CD4-positive, alpha-beta memory T cell (primary cell): ENCODE measurements at regions not wholly inside any gene's neighbourhood (a gene's known extent, or its start where the extent isn't known, plus 50 kb on each side); places are given as distances from the start of the nearest gene placed in this dataset.

Experiments
- CTCF ChIA-PET: fragments of 350-600 bp; sonication (Branson Sonifier 250); formaldehyde crosslinking; loops from one replicate; lab custom pipeline; 2021; ENCODE audit warnings: inconsistent platforms; ENCODE audit not compliant: partially characterized antibody; lab: Charles Lee
- POLR2A ChIA-PET: fragments of 350-600 bp; sonication (Branson Sonifier 250); formaldehyde crosslinking; loops from one replicate; lab custom pipeline; 2021; ENCODE audit not compliant: partially characterized antibody; lab: Charles Lee
- DNase-seq, 5 donors: peaks; one replicate each; pipeline versions ENCODE4 v3.0.0 to v3.0.0-alpha.2; 2020 to 2022; ENCODE audit warnings: mixed read lengths in 1 of 5
- H3K27ac ChIP-seq: one replicate; pipeline ENCODE4 v1.7.0; 2013; ENCODE audit warnings: low read depth, low read length
- H3K27me3 ChIP-seq: 2 replicates; pipeline ENCODE4 v1.7.0; 2013; ENCODE audit warnings: mild to moderate bottlenecking, low read length, moderate library complexity; ENCODE audit not compliant: insufficient read depth
- H3K36me3 ChIP-seq: 2 replicates; pipeline ENCODE4 v1.7.0; 2013; ENCODE audit warnings: mild to moderate bottlenecking, low read length, moderate library complexity; ENCODE audit not compliant: insufficient read depth
- H3K4me1 ChIP-seq: 2 replicates; pipeline ENCODE4 v1.7.0; 2013; ENCODE audit warnings: mild to moderate bottlenecking, low read length, moderate library complexity; ENCODE audit not compliant: insufficient read depth
- H3K4me3 ChIP-seq, 2 donors: one replicate each; pipeline ENCODE4 v1.7.0; 2013; ENCODE audit warnings: low read length in 2 of 2, mild to moderate bottlenecking in 1 of 2
- H3K9me3 ChIP-seq, 2 donors: one replicate each; pipeline ENCODE4 v1.7.0; 2013; ENCODE audit warnings: low read length in 2 of 2, control low read depth in 1 of 2; ENCODE audit not compliant: control insufficient read depth in 1 of 2
- H3K27ac Mint-ChIP-seq, 7 donors: one replicate each; pipeline ENCODE4 v1.8.0; 2020 to 2021; ENCODE audit warnings: mixed read lengths in 7 of 7, mild to moderate bottlenecking in 6 of 7, inconsistent platforms in 3 of 7, moderate library complexity in 3 of 7
- H3K27me3 Mint-ChIP-seq, 2 donors: one replicate each; pipeline ENCODE4 v1.8.0; 2020 to 2021; ENCODE audit warnings: mixed read lengths in 2 of 2
- H3K36me3 Mint-ChIP-seq, 2 donors: one replicate each; pipeline ENCODE4 v1.8.0; 2020 to 2021; ENCODE audit warnings: mixed read lengths in 2 of 2, inconsistent platforms in 1 of 2, mild to moderate bottlenecking in 1 of 2
- H3K4me1 Mint-ChIP-seq, 4 donors: one replicate each; pipeline ENCODE4 v1.8.0; 2020 to 2021; ENCODE audit warnings: mixed read lengths in 4 of 4, mild to moderate bottlenecking in 1 of 4
- H3K4me3 Mint-ChIP-seq, 8 donors: one replicate each; pipeline ENCODE4 v1.8.0; 2020 to 2021; ENCODE audit warnings: mixed read lengths in 8 of 8, mild to moderate bottlenecking in 7 of 8, moderate library complexity in 6 of 8, inconsistent platforms in 3 of 8
- H3K9me3 Mint-ChIP-seq, 8 donors: one replicate each; pipeline ENCODE4 v1.8.0; 2020 to 2021; ENCODE audit warnings: mixed read lengths in 8 of 8, mild to moderate bottlenecking in 5 of 8, inconsistent platforms in 3 of 8, moderate library complexity in 1 of 8
- intact Hi-C: fragments of 100-400 bp; cut with micrococcal nuclease; formaldehyde crosslinking; loops from one replicate; pipeline ENCODE4 v1.15.1; 2023

DNA sequence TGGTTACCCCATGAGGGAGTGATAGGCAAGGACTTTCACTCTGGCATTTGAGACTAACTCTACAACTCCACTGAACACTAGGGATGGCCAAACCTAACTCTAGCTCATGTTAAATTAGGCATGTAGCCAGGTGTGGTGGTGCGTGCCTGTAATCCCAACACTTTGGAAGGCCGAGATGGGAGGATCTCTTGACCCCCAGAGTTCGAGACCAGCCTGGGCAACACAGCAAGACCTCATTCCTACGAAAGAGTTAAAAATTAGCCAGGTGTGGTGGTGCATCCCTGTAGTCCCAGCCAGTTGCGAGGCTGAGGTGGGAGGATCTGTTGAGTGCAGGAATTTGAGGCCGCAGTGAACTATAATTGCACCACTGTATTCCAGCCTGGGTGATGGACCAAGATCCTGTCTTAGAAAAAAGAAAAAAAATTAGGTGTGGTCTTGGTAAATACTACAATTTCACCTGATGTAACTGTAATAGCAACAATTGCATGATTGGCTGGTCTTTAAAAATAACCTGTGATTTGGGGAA, 81.2 kb upstream of the ARHGAP29 start:
- H3K4me1 ChIP-seq, result no peaks in the 10 kb centered on the region
- Mint-ChIP-seq H3K9me3 (no peaks in the 10 kb centered on the region), H3K27ac (no peak overlapping the region), H3K27me3 (peaks cover 2 to 7% of the 10 kb centered on the region in 2 donors), H3K4me3 (no peak overlapping the region), H3K36me3 (no peaks in the 10 kb centered on the region), H3K4me1 (no peaks in the 10 kb centered on the region)
- CTCF ChIA-PET, result interaction anchor here (0.8 to 0.9 kb wide), 2 partner anchors 9 to 145 kb away, joined by 3 read pairs; no protein-coding TSS in a partner anchor
- DNase-seq, result no peak
- H3K36me3 ChIP-seq, result no peaks in the 10 kb centered on the region
- H3K27me3 ChIP-seq, result no peaks in the 10 kb centered on the region
- intact Hi-C loops, result no loop called here
- H3K9me3 ChIP-seq, result no peaks in the 10 kb centered on the region
- H3K27ac ChIP-seq, result no peak overlapping the region
- POLR2A ChIA-PET, result no interaction called here
- no peak overlapping the region for H3K4me3 ChIP-seq

DNA sequence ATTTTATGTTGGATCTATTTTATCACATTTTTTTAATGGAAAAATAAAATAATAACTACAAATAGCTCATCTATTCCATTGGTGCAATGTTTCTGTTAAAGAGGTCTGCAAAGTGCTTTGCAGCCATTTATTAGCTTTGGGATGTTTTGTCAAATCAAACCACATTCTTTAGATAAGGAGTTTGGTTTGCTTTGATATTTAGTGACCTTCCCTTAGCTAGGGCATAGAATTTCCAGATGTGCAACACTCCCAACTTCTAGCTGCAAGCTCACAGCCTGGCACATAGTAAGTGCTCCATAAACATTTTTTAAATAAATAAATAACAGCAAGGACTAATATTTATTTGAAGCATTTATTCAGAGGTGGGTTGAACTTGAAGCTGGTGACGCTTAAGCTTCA, 80.4 kb upstream of the ARHGAP29 start:
- Mint-ChIP-seq H3K9me3 (no peaks in the 10 kb centered on the region), H3K36me3 (no peaks in the 10 kb centered on the region), H3K4me1 (no peaks in the 10 kb centered on the region), H3K27ac (no peak overlapping the region), H3K4me3 (no peak overlapping the region), H3K27me3 (peaks cover under 1 to 3% of the 10 kb centered on the region in 2 donors)
- no peaks in the 10 kb centered on the region for H3K4me1 ChIP-seq
- no peak overlapping the region for H3K27ac ChIP-seq
- H3K36me3 ChIP-seq, result no peaks in the 10 kb centered on the region
- POLR2A ChIA-PET, result no interaction called here
- no peak for DNase-seq
- CTCF ChIA-PET, result interaction anchor here (0.8 to 0.9 kb wide), 2 partner anchors 10 to 146 kb away, joined by 3 read pairs; no protein-coding TSS in a partner anchor
- no peaks in the 10 kb centered on the region for H3K9me3 ChIP-seq
- H3K27me3 ChIP-seq, result no peaks in the 10 kb centered on the region
- H3K4me3 ChIP-seq, result no peak overlapping the region
- intact Hi-C loops, result no loop called here

DNA sequence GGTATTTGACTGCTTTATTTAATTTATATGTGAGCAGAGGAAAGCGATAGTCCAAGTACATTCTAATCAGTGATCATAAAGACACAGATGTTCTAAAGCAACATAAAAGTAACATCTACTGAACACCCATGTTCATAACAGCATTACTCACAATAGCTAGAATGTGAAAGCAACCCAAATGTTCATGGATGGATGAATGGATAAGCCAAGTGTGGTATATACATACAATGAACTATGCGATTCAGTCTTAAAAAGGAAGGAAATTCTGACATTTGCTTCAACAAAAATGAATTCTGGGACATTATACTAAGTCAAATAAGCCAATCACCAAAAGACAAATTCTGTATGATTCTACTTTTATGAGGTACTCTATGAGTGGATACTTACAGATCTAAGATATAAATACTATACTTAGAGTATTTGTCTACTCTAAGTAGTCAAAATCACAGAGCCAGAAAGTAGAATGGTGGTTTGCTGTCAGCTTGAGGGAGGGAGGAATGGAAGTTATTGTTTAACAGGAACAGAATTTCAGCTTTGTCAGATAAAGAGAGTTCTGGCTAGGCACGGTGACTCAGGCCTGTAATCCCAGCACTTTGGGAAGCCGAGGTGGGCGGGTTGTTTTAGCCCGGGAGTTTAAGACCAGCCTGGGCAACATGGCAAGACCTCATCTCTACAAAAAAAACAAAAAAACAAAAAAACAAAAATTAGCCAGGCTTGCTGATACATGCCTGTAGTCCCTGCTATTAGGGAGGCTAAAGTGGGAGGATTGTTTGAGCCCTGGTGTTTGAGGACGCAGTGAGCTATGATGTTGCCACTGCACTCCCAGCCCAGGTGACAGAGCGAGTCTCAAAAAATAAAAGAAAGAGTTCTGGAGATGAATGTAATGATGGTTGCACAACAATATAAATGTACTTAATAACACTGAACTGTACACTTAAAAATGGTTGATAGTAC, 79.7 kb upstream of the ARHGAP29 start:
- Histone ChIP-seq H3K4me1 (no peaks in the 10 kb centered on the region), H3K27me3 (no peaks in the 10 kb centered on the region), H3K27ac (no peak overlapping the region), H3K36me3 (no peaks in the 10 kb centered on the region), H3K4me3 (no peak overlapping the region), H3K9me3 (no peaks in the 10 kb centered on the region)
- intact Hi-C loops, result no loop called here
- Mint-ChIP-seq H3K36me3 (no peaks in the 10 kb centered on the region), H3K4me1 (no peaks in the 10 kb centered on the region), H3K27me3 (peaks cover 0 to 3% of the 10 kb centered on the region in 2 donors), H3K4me3 (no peak overlapping the region), H3K9me3 (no peaks in the 10 kb centered on the region), H3K27ac (no peak overlapping the region)
- DNase-seq, result no peak
- ChIA-PET POLR2A (no interaction called here), CTCF (interaction anchor here (0.8 to 0.9 kb wide), 2 partner anchors 10 to 147 kb away, joined by 3 read pairs; no protein-coding TSS in a partner anchor)

DNA sequence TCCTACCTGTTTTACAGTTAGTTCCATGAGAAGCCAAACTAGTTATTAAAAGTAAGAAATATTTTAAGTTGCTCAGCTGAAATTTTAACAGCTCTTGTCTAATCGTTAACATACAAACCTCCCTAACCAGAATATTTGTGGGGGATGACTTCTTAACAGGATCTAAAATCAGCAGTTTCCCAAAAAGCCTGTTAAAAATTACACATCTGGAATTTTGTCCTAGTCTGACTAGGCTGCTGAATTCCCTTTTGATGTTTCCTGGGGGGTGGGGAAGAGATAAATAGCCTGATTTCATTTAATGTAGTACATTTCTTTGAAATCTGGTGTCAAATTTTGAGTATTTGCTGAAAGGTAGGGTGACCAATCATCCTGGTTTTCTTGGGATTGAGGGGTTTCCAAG, 78.8 kb upstream of the ARHGAP29 start:
- DNase-seq, result no peak
- Mint-ChIP-seq H3K4me3 (no peak overlapping the region), H3K27ac (no peak overlapping the region), H3K36me3 (no peaks in the 10 kb centered on the region), H3K4me1 (no peaks in the 10 kb centered on the region), H3K27me3 (peaks cover 0 to 3% of the 10 kb centered on the region in 2 donors), H3K9me3 (no peaks in the 10 kb centered on the region)
- intact Hi-C loops, result no loop called here
- H3K36me3 ChIP-seq, result no peaks in the 10 kb centered on the region
- no peak overlapping the region for H3K4me3 ChIP-seq
- H3K27me3 ChIP-seq, result no peaks in the 10 kb centered on the region
- ChIA-PET POLR2A (no interaction called here), CTCF (no interaction called here)
- no peak overlapping the region for H3K27ac ChIP-seq
- H3K4me1 ChIP-seq, result no peaks in the 10 kb centered on the region
- H3K9me3 ChIP-seq, result no peaks in the 10 kb centered on the region

DNA sequence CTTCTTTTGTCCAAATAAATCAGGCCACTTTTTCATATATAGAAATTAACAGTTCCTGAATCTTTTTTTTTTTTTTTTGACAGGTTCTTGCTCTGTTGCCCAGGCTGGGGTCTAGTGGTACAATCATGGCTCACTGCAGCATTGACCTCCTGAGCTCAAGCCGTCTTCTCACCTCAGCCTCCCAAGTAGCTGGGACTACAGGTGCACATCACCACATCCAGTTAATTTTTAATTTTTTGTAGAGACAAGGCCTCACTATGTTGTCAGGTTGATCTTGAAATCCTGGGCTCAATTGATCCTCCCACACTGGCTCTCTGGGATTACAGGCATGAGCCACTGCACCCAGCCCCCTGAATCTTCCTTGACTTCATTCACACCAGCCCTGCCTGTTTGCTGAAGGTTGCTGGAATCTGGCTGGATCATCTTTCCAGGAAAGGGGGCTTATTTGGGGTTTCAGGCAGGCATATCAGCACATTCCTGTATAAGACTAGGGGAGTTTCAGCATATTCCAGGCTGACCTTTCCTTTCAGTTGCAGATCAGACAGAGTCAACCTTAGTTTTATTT, 78.2 kb upstream of the ARHGAP29 start:
- no peak overlapping the region for H3K4me3 Mint-ChIP-seq
- H3K36me3 Mint-ChIP-seq, result no peaks in the 10 kb centered on the region
- Histone ChIP-seq H3K36me3 (no peaks in the 10 kb centered on the region), H3K27ac (no peak overlapping the region), H3K4me1 (no peaks in the 10 kb centered on the region), H3K27me3 (no peaks in the 10 kb centered on the region), H3K9me3 (no peaks in the 10 kb centered on the region), H3K4me3 (no peak overlapping the region)
- H3K27ac Mint-ChIP-seq, result no peak overlapping the region
- ChIA-PET POLR2A (no interaction called here), CTCF (no interaction called here)
- peaks cover 0 to 3% of the 10 kb centered on the region in 2 donors for H3K27me3 Mint-ChIP-seq
- DNase-seq, result no peak
- intact Hi-C loops, result no loop called here
- no peaks in the 10 kb centered on the region for H3K9me3 Mint-ChIP-seq
- H3K4me1 Mint-ChIP-seq, result no peaks in the 10 kb centered on the region

DNA sequence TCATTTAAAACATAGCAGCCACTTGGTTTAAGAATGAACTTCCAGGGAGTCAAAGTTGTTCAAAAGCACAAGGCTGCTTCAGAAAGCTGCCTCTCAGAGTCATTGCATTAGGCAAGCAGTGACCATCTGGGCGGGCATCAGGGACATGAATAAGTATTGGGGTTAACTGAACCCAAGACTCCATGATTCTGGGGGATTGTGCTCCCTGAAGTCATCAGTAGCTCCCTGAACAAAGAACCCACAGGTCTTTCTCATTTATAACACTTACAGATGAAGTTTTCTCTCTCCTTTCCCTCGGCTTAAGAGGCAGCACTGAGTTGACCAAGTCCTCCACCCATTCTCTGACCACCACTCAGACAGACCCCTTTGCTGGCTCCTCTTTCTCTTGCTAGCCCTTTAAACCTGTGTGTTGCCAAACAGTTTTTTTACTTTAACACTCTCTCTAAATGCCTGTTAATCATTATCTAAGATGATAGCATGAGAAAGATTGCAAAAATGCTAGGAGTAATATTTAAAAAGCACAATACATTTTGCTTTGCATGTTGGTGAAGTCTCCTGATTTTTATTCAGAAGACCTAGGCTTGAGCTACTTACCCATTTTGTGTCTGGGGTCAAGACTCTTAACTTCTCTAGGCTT, 77.0 kb upstream of the ARHGAP29 start:
- no peak for DNase-seq
- POLR2A ChIA-PET, result no interaction called here
- Histone ChIP-seq H3K27me3 (no peaks in the 10 kb centered on the region), H3K36me3 (no peaks in the 10 kb centered on the region), H3K4me3 (no peak overlapping the region), H3K9me3 (no peaks in the 10 kb centered on the region), H3K27ac (no peak overlapping the region), H3K4me1 (no peaks in the 10 kb centered on the region)
- Mint-ChIP-seq H3K4me3 (no peak overlapping the region), H3K27me3 (peaks cover 0 to 5% of the 10 kb centered on the region in 2 donors), H3K36me3 (no peaks in the 10 kb centered on the region), H3K4me1 (no peaks in the 10 kb centered on the region), H3K9me3 (no peaks in the 10 kb centered on the region), H3K27ac (no peak overlapping the region)
- intact Hi-C loops, result no loop called here
- CTCF ChIA-PET, result no interaction called here
